IMR-90 (cell line): ENCODE measurements at regions not wholly inside any gene's neighbourhood (a gene's known extent, or its start where the extent isn't known, plus 50 kb on each side); places are given as distances from the start of the nearest gene placed in this dataset.

ENCODE experiments used
- ATAC-seq: fragments of 200-7000 bp; cut with Tn5 transposase; 2 replicates; pipeline ENCODE4 v1.9.1; 2020; ENCODE audit warnings: low read depth, mild to moderate bottlenecking, moderate library complexity
- BruUV-seq: library from RNA; stranded (reverse); fragments of 400-500 nt; replicated peaks from 2 replicates; lab custom pipeline; 2021; lab: Mats Ljungman, UMichigan
- CTCF ChIA-PET: fragments of 300-600 bp; formaldehyde crosslinking; extraction: SDS; loops from one replicate; lab custom pipeline; 2021; ENCODE audit warnings: antibody characterized with exemption; lab: Yijun Ruan, JAX
- POLR2A ChIA-PET: fragments of 300-600 bp; sonication (Branson Sonifier 250); formaldehyde crosslinking; loops from one replicate; lab custom pipeline; 2022; ENCODE audit warnings: antibody characterized with exemption; ENCODE audit not compliant: unreplicated experiment; lab: Charles Lee
- DNase-seq: peaks from one replicate; pipeline ENCODE4 v3.0.0; 2013
- H2AFZ ChIP-seq: replicated peaks from 2 replicates; pipeline ENCODE3; 2013; ENCODE audit warnings: low read length, mild to moderate bottlenecking; ENCODE audit not compliant: poor library complexity
- H2AK5ac ChIP-seq: 2 replicates; pipeline ENCODE4 v1.6.1; 2013; ENCODE audit warnings: low read depth, low read length, inconsistent platforms
- H2AK9ac ChIP-seq: replicated peaks from 2 replicates; pipeline ENCODE3; 2013; ENCODE audit warnings: mild to moderate bottlenecking, low read depth, low read length, moderate library complexity; ENCODE audit not compliant: poor library complexity
- H2BK120ac ChIP-seq: 2 replicates; pipeline ENCODE4 v1.6.1; 2013; ENCODE audit warnings: low read depth, low read length, inconsistent platforms
- H2BK15ac ChIP-seq: 3 replicates; pipeline ENCODE4 v1.6.1; 2013; ENCODE audit warnings: low read depth, low read length, inconsistent platforms
- H2BK20ac ChIP-seq: 2 replicates; pipeline ENCODE4 v1.6.1; 2013; ENCODE audit warnings: low read depth, mild to moderate bottlenecking, inconsistent platforms, low read length, moderate library complexity
- H2BK5ac ChIP-seq: 2 replicates; pipeline ENCODE4 v1.6.1; 2013; ENCODE audit warnings: mild to moderate bottlenecking, low read depth, low read length, inconsistent platforms; ENCODE audit not compliant: poor library complexity, severe bottlenecking
- H3K14ac ChIP-seq: replicated peaks from 2 replicates; pipeline ENCODE4 v1.6.1; 2013; ENCODE audit warnings: low read depth, low read length, inconsistent platforms
- H3K18ac ChIP-seq: 2 replicates; pipeline ENCODE4 v1.6.1; 2013; ENCODE audit warnings: low read depth, low read length, control low read depth
- H3K23ac ChIP-seq: 2 replicates; pipeline ENCODE4 v1.6.1; 2013; ENCODE audit warnings: low read depth, low read length, inconsistent platforms
- H3K27ac ChIP-seq: 2 replicates; pipeline ENCODE4 v1.5.1; 2013; ENCODE audit warnings: mild to moderate bottlenecking, control low read depth, low read length; ENCODE audit not compliant: insufficient read depth
- H3K27me3 ChIP-seq: 2 replicates; pipeline ENCODE4 v1.6.1; 2013; ENCODE audit warnings: low read length; ENCODE audit not compliant: control insufficient read depth, insufficient read depth
- H3K36me3 ChIP-seq: 2 replicates; pipeline ENCODE4 v1.6.1; 2013; ENCODE audit warnings: low read length, mixed read lengths; ENCODE audit not compliant: control insufficient read depth, insufficient read depth
- H3K4ac ChIP-seq: 2 replicates; pipeline ENCODE4 v1.6.1; 2013; ENCODE audit warnings: low read depth, low read length, inconsistent platforms
- H3K4me1 ChIP-seq: 2 replicates; pipeline ENCODE4 v1.6.1; 2013; ENCODE audit warnings: low read length, mixed read lengths; ENCODE audit not compliant: control insufficient read depth, insufficient read depth
- H3K4me2 ChIP-seq: 2 replicates; pipeline ENCODE4 v1.6.1; 2013; ENCODE audit warnings: low read depth, mild to moderate bottlenecking, control low read depth, low read length, moderate library complexity
- H3K4me3 ChIP-seq: 2 replicates; pipeline ENCODE4 v1.5.1; 2013; ENCODE audit warnings: low read depth, mild to moderate bottlenecking, control low read depth, low read length, moderate library complexity; ENCODE audit not compliant: insufficient read depth
- H3K56ac ChIP-seq: 2 replicates; pipeline ENCODE4 v1.6.1; 2013; ENCODE audit warnings: low read length, inconsistent platforms; ENCODE audit not compliant: insufficient read depth; ENCODE audit errors: extremely low read depth
- H3K79me1 ChIP-seq, 2 experiments: 2 replicates each; pipeline ENCODE4 v1.6.1; 2013; ENCODE audit warnings: low read length in 2 of 2, inconsistent platforms in 1 of 2, low read depth in 1 of 2
- H3K9ac ChIP-seq: 2 replicates; pipeline ENCODE4 v1.6.1; 2013; ENCODE audit warnings: low read depth, low read length, control low read depth
- H3K9me1 ChIP-seq: 2 replicates; pipeline ENCODE4 v1.6.1; 2013; ENCODE audit warnings: low read length, inconsistent platforms; ENCODE audit not compliant: insufficient read depth
- H3K9me3 ChIP-seq: 2 replicates; pipeline ENCODE4 v1.6.1; 2013; ENCODE audit warnings: low read length; ENCODE audit not compliant: control insufficient read depth, insufficient read depth
- H4K20me1 ChIP-seq: 2 replicates; pipeline ENCODE4 v1.6.1; 2013; ENCODE audit warnings: low read length, inconsistent platforms; ENCODE audit not compliant: insufficient read depth
- H4K5ac ChIP-seq: 2 replicates; pipeline ENCODE4 v1.6.1; 2013; ENCODE audit warnings: mild to moderate bottlenecking, low read depth, low read length, control low read depth
- H4K8ac ChIP-seq, 2 experiments: 2 replicates each; pipeline ENCODE4 v1.6.1; 2013; ENCODE audit warnings: low read depth in 2 of 2, low read length in 2 of 2, control low read depth in 1 of 2, inconsistent platforms in 1 of 2
- H4K91ac ChIP-seq: 2 replicates; pipeline ENCODE4 v1.6.1; 2013; ENCODE audit warnings: low read depth, low read length, inconsistent platforms; ENCODE audit not compliant: insufficient read depth
- BHLHE40 ChIP-seq: fragments of 150-350 bp; IDR thresholded peaks from 2 replicates; pipeline ENCODE4 v1.6.1; 2016; ENCODE audit warnings: mild to moderate bottlenecking, low read depth, low read length
- CEBPB ChIP-seq: IDR thresholded peaks from 2 replicates; pipeline ENCODE4 v1.6.1; 2012; ENCODE audit warnings: low read depth, low read length, improper control_type of control experiment
- CHD1 ChIP-seq: IDR thresholded peaks from 2 replicates; pipeline ENCODE4 v1.6.1; 2012; ENCODE audit warnings: low read depth, low read length, improper control_type of control experiment
- FOS ChIP-seq: fragments of 150-350 bp; IDR thresholded peaks from 2 replicates; pipeline ENCODE4 v1.6.1; 2016; ENCODE audit warnings: low read depth, low read length
- MAFK ChIP-seq: IDR thresholded peaks from 2 replicates; pipeline ENCODE4 v1.6.1; 2012; ENCODE audit warnings: low read depth, low read length, improper control_type of control experiment
- MAZ ChIP-seq: IDR thresholded peaks from 2 replicates; pipeline ENCODE4 v1.6.1; 2012; ENCODE audit warnings: low read depth, mild to moderate bottlenecking, low read length, improper control_type of control experiment, moderate library complexity, borderline replicate concordance
- MXI1 ChIP-seq: IDR thresholded peaks from 2 replicates; pipeline ENCODE4 v1.6.1; 2012; ENCODE audit warnings: low read depth, mild to moderate bottlenecking, low read length, moderate library complexity, borderline replicate concordance
- NFE2L2 ChIP-seq: fragments of 150-350 bp; IDR thresholded peaks from 2 replicates; pipeline ENCODE4 v1.6.1; 2016; ENCODE audit warnings: low read depth, mild to moderate bottlenecking, low read length
- POLR2A ChIP-seq: IDR thresholded peaks from 2 replicates; pipeline ENCODE4 v1.6.1; 2012; ENCODE audit warnings: mild to moderate bottlenecking, low read depth, low read length
- RAD21 ChIP-seq: IDR thresholded peaks from 2 replicates; pipeline ENCODE4 v1.6.1; 2012; ENCODE audit warnings: low read length, improper control_type of control experiment
- RCOR1 ChIP-seq: IDR thresholded peaks from 2 replicates; pipeline ENCODE4 v1.6.1; 2012; ENCODE audit warnings: mild to moderate bottlenecking, low read length, improper control_type of control experiment; ENCODE audit not compliant: insufficient replicate concordance
- RFX5 ChIP-seq: IDR thresholded peaks from 2 replicates; pipeline ENCODE4 v1.8.0; 2012; ENCODE audit warnings: low read depth, mild to moderate bottlenecking, low read length, moderate library complexity
- SMC3 ChIP-seq: fragments of 150-350 bp; IDR thresholded peaks from 2 replicates; pipeline ENCODE4 v1.6.1; 2016; ENCODE audit warnings: low read depth, mild to moderate bottlenecking, antibody characterized with exemption, low read length, moderate library complexity
- whole genome bisulfite sequencing, 2 experiments: methylation state at CpG; one replicate each; pipeline versions ENCODE4 v1.1.5 to v1.1.7; 2013; ENCODE audit warnings: missing lambda C conversion rate in 2 of 2; ENCODE audit not compliant: insufficient read length in 1 of 2; ENCODE audit errors: extremely low coverage in 2 of 2; 5-methylcytosine and 5-hydroxymethylcytosine counted together
- dilution Hi-C: fragments of 300-500 bp; cut with HindIII; formaldehyde crosslinking; loops from one replicate; pipeline ENCODE4 v1.14.3; 2018; ENCODE audit warnings: low sequenced_read_pairs; ENCODE audit not compliant: unreplicated experiment
- in situ Hi-C: fragments of 300-500 bp; cut with MboI; formaldehyde crosslinking; loops from 3 replicates; pipeline ENCODE4 v1.14.3; 2019; ENCODE audit warnings: low sequenced_read_pairs, inconsistent platforms, mixed read lengths
- intact Hi-C: fragments of 100-400 bp; cut with micrococcal nuclease; formaldehyde crosslinking; loops from 2 replicates; pipeline ENCODE4 v1.10.0; 2022
- TF ChIP-seq, protein P1 (sequence below): fragments of 150-350 bp; IDR thresholded peaks from 2 replicates; pipeline ENCODE4 v1.6.1; 2017; ENCODE audit warnings: mild to moderate bottlenecking, antibody characterized with exemption, low read length, low read depth
- TF ChIP-seq, protein P2 (sequence below): fragments of 150-350 bp; IDR thresholded peaks from 2 replicates; pipeline ENCODE4 v1.6.1; 2016; ENCODE audit warnings: low read depth, mild to moderate bottlenecking, low read length, moderate library complexity, borderline replicate concordance
- TF ChIP-seq, protein P3 (sequence below): conservative IDR thresholded peaks from 2 replicates; pipeline ENCODE4 v1.5.1; 2012; ENCODE audit warnings: mild to moderate bottlenecking, low read depth, low read length, improper control_type of control experiment

DNA sequence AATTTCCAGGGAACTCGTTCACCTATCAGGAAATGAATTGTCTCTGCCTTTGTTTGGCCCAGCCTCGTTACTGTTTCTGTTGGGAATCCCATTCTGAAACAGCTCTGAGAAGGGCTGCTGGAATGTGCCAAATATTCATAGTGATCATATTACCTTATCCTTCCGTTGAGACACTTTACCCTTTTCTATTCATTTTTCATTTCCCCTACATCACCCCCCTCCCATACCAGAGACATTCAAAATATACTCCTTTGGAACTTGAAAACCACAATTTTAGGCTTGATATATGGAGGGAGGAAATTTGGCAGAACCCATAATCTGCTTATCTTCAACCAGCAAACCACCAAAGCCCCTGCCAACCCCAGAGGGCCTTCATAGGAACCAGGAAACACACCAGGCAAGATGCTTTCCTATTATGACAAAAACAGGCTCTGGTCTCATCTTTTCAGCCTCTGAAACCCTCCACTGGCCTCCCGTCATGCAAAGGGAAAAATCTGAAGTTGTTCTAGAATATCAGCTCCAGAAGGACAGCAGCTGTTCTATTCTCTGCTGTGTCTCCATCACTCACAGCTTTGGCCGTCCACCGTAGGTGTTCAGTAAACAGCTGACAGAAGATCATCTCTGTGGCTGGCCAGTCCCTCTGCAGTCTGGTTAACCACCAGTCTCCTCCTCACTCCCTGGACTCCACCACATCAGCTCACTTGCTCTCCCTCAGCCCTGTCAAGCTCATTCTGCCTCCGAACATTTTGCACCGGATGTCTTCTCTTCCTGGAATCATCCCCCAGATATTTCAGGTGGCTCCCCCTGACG, 217.2 kb upstream of the WWC1 start:
- no peaks in the 10 kb centered on the region for H3K79me1 ChIP-seq
- no peaks in the 10 kb centered on the region for H3K4me1 ChIP-seq
- H4K91ac ChIP-seq: no peak overlapping the region
- H3K18ac ChIP-seq: no peak overlapping the region
- intact Hi-C loops (no loop called here), dilution Hi-C loops (no loop called here), in situ Hi-C loops (no loop called here)
- ATAC-seq (no peak), DNase-seq (no peak)
- no peak overlapping the region for H2AK9ac ChIP-seq
- WGBS, 2 experiments: 22 to 100% methylated on average over 1 to 3 of the region's 9 CpGs
- H3K27ac ChIP-seq: no peak overlapping the region
- no peak overlapping the region for H3K23ac ChIP-seq
- no peak overlapping the region for H2BK5ac ChIP-seq
- H3K56ac ChIP-seq: no peak overlapping the region
- H3K4me3 ChIP-seq: no peak overlapping the region
- H2BK15ac ChIP-seq: no peak overlapping the region
- no peak overlapping the region for H2AFZ ChIP-seq
- no peak overlapping the region for H3K9ac ChIP-seq
- no peak overlapping the region for H4K8ac ChIP-seq
- H2BK20ac ChIP-seq: no peak overlapping the region
- ChIA-PET POLR2A (no interaction called here), CTCF (no interaction called here)
- BruUV-seq: no TSS peak
- no peaks in the 10 kb centered on the region for H3K9me1 ChIP-seq
- no peak overlapping the region for H3K14ac ChIP-seq
- H3K27me3 ChIP-seq: no peaks in the 10 kb centered on the region
- H3K4me2 ChIP-seq: no peak overlapping the region
- H2AK5ac ChIP-seq: no peak overlapping the region
- TF ChIP-seq RAD21 (no peak), MXI1 (no peak), CHD1 (no peak), MAZ (no peak), MAFK (no peak), BHLHE40 (no peak), CEBPB (no peak), RCOR1 (no peak), SMC3 (no peak), NFE2L2 (no peak), FOS (no peak), RFX5 (no peak), POLR2A (no peak)
- TF ChIP-seq, protein P1, sequence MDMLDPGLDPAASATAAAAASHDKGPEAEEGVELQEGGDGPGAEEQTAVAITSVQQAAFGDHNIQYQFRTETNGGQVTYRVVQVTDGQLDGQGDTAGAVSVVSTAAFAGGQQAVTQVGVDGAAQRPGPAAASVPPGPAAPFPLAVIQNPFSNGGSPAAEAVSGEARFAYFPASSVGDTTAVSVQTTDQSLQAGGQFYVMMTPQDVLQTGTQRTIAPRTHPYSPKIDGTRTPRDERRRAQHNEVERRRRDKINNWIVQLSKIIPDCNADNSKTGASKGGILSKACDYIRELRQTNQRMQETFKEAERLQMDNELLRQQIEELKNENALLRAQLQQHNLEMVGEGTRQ: no peak
- TF ChIP-seq, protein P2, sequence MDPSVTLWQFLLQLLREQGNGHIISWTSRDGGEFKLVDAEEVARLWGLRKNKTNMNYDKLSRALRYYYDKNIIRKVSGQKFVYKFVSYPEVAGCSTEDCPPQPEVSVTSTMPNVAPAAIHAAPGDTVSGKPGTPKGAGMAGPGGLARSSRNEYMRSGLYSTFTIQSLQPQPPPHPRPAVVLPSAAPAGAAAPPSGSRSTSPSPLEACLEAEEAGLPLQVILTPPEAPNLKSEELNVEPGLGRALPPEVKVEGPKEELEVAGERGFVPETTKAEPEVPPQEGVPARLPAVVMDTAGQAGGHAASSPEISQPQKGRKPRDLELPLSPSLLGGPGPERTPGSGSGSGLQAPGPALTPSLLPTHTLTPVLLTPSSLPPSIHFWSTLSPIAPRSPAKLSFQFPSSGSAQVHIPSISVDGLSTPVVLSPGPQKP: no peak
- TF ChIP-seq, protein P3, sequence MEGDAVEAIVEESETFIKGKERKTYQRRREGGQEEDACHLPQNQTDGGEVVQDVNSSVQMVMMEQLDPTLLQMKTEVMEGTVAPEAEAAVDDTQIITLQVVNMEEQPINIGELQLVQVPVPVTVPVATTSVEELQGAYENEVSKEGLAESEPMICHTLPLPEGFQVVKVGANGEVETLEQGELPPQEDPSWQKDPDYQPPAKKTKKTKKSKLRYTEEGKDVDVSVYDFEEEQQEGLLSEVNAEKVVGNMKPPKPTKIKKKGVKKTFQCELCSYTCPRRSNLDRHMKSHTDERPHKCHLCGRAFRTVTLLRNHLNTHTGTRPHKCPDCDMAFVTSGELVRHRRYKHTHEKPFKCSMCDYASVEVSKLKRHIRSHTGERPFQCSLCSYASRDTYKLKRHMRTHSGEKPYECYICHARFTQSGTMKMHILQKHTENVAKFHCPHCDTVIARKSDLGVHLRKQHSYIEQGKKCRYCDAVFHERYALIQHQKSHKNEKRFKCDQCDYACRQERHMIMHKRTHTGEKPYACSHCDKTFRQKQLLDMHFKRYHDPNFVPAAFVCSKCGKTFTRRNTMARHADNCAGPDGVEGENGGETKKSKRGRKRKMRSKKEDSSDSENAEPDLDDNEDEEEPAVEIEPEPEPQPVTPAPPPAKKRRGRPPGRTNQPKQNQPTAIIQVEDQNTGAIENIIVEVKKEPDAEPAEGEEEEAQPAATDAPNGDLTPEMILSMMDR: no peak
- H4K20me1 ChIP-seq: no peaks in the 10 kb centered on the region
- no peak overlapping the region for H2BK120ac ChIP-seq
- H3K4ac ChIP-seq: no peak overlapping the region
- no peaks in the 10 kb centered on the region for H3K9me3 ChIP-seq
- H3K36me3 ChIP-seq: no peaks in the 10 kb centered on the region
- H4K5ac ChIP-seq: no peak overlapping the region
